NOMO-1 treated with DMSO at 0.1 percent for 48 hours (cell line): ENCODE measurements at regions not wholly inside any gene's neighbourhood (a gene's known extent, or its start where the extent isn't known, plus 50 kb on each side); places are given as distances from the start of the nearest gene placed in this dataset.
A peak's percentile ranks its signal among the peaks of the same experiment; 100 is the strongest.
"Not testable (repeated sequence)": the region's sequence is repeated elsewhere in the genome, so short reads cannot be mapped to it uniquely, and the experiment has no call there.

ENCODE experiments used
- DNase-seq: peaks from one replicate; lab custom pipeline; 2025; ENCODE audit not compliant: unreplicated experiment; lab: John Stamatoyannopoulos, UW

GRCh38 chr1:185681034-185681633 is 53.1 kb upstream of the HMCN1 start:
- DNase-seq = peak; percentile 56

GRCh38 chr1:185680453-185680852 is 53.7 kb upstream of the HMCN1 start:
- DNase-seq = peak; percentile 37

- peak; percentile 2 for DNase-seq
Measured at GRCh38 chr1:185679220-185679619, 55.0 kb upstream of the HMCN1 start.

- DNase-seq = no peak
Measured at GRCh38 chr1:185676969-185677368, 57.2 kb upstream of the HMCN1 start.

- peak; percentile 84 for DNase-seq
Measured at GRCh38 chr1:185674201-185674600, 60.0 kb upstream of the HMCN1 start.

- DNase-seq = peak; percentile 72
Measured at GRCh38 chr1:185672719-185673360, 61.4 kb upstream of the HMCN1 start.

- peak; percentile 61 for DNase-seq
Measured at GRCh38 chr1:185670187-185670627, 64.0 kb upstream of the HMCN1 start.

- no peak for DNase-seq
Measured at GRCh38 chr1:185668013-185668412, 66.2 kb upstream of the HMCN1 start.

- DNase-seq = no peak
Measured at GRCh38 chr1:185666582-185666981, 67.6 kb upstream of the HMCN1 start.

- no peak for DNase-seq
Measured at GRCh38 chr1:185663771-185664296, 70.4 kb upstream of the HMCN1 start.

GRCh38 chr1:185663332-185663731 is 70.9 kb upstream of the HMCN1 start:
- no peak for DNase-seq

GRCh38 chr1:185661971-185662370 is 72.2 kb upstream of the HMCN1 start:
- peak; percentile 33 for DNase-seq

GRCh38 chr1:185656663-185657062 is 77.5 kb upstream of the HMCN1 start:
- no peak for DNase-seq

GRCh38 chr1:185654952-185655314 is 79.3 kb upstream of the HMCN1 start:
- no peak for DNase-seq

GRCh38 chr1:185654199-185654951 is 79.8 kb upstream of the HMCN1 start:
- no peak for DNase-seq

GRCh38 chr1:185653615-185654014 is 80.6 kb upstream of the HMCN1 start:
- DNase-seq = no peak

- peak; percentile 28 for DNase-seq
Measured at GRCh38 chr1:185652348-185652747, 81.8 kb upstream of the HMCN1 start.

- no peak for DNase-seq
Measured at GRCh38 chr1:185650602-185651230, 83.5 kb upstream of the HMCN1 start.

GRCh38 chr1:185648858-185649589 is 85.2 kb upstream of the HMCN1 start:
- DNase-seq = no peak

- not testable (repeated sequence) for DNase-seq
Measured at GRCh38 chr1:185647597-185648267, 86.5 kb upstream of the HMCN1 start.
